Hematopoietic multipotent progenitor cell treated with erythropoietin and hydrocortisone succinate and interleukin-3 and kit ligand, for 8 days (in vitro differentiated cells): ENCODE measurements at regions not wholly inside any gene's neighbourhood (a gene's known extent, or its start where the extent isn't known, plus 50 kb on each side); places are given as distances from the start of the nearest gene placed in this dataset.

Experiments
- DNase-seq: peaks from one replicate; pipeline ENCODE4 v3.0.0-alpha.2; 2015

- DNase-seq = no peak
Observed at GRCh38 chr10:1911771-1912170, 174.4 kb upstream of the ADARB2 start.

GRCh38 chr10:1903982-1904381, 166.7 kb upstream of the ADARB2 start:
- DNase-seq = no peak

- no peak for DNase-seq
Observed at GRCh38 chr10:1896153-1896552, 158.8 kb upstream of the ADARB2 start.

GRCh38 chr10:1895691-1896090, 158.4 kb upstream of the ADARB2 start:
- DNase-seq = no peak

- no peak for DNase-seq
Observed at GRCh38 chr10:1894912-1895311, 157.6 kb upstream of the ADARB2 start.

GRCh38 chr10:1893941-1894340, 156.6 kb upstream of the ADARB2 start:
- no peak for DNase-seq

GRCh38 chr10:1886039-1886438, 148.7 kb upstream of the ADARB2 start:
- no peak for DNase-seq

GRCh38 chr10:1882728-1883127, 145.4 kb upstream of the ADARB2 start:
- no peak for DNase-seq

GRCh38 chr10:1882180-1882579, 144.9 kb upstream of the ADARB2 start:
- DNase-seq = no peak

- DNase-seq = no peak
Observed at GRCh38 chr10:1881636-1882035, 144.3 kb upstream of the ADARB2 start.

GRCh38 chr10:1874533-1874932, 137.2 kb upstream of the ADARB2 start:
- DNase-seq = no peak

- DNase-seq = no peak
Observed at GRCh38 chr10:1873661-1874315, 136.5 kb upstream of the ADARB2 start.

- no peak for DNase-seq
Observed at GRCh38 chr10:1872151-1872726, 134.9 kb upstream of the ADARB2 start.

GRCh38 chr10:1870491-1870890, 133.2 kb upstream of the ADARB2 start:
- no peak for DNase-seq

GRCh38 chr10:1869861-1870260, 132.5 kb upstream of the ADARB2 start:
- no peak for DNase-seq

- no peak for DNase-seq
Observed at GRCh38 chr10:1860351-1860750, 123.0 kb upstream of the ADARB2 start.

- no peak for DNase-seq
Observed at GRCh38 chr10:1858547-1858946, 121.2 kb upstream of the ADARB2 start.

- DNase-seq = no peak
Observed at GRCh38 chr10:1858048-1858447, 120.7 kb upstream of the ADARB2 start.

GRCh38 chr10:1855911-1856310, 118.6 kb upstream of the ADARB2 start:
- DNase-seq = no peak

- DNase-seq = no peak
Observed at GRCh38 chr10:1854271-1854670, 116.9 kb upstream of the ADARB2 start.

GRCh38 chr10:1853801-1854200, 116.5 kb upstream of the ADARB2 start:
- DNase-seq = no peak

- no peak for DNase-seq
Observed at GRCh38 chr10:1852841-1853240, 115.5 kb upstream of the ADARB2 start.

GRCh38 chr10:1851762-1852161, 114.4 kb upstream of the ADARB2 start:
- DNase-seq = no peak

GRCh38 chr10:1850971-1851527, 113.7 kb upstream of the ADARB2 start:
- DNase-seq = no peak

GRCh38 chr10:1847361-1847760, 110.0 kb upstream of the ADARB2 start:
- no peak for DNase-seq
